ENCODE measurements at regions not wholly inside any gene's neighbourhood (a gene's known extent, or its start where the extent isn't known, plus 50 kb on each side); places are given as distances from the start of the nearest gene placed in this dataset.
"Not testable (repeated sequence)": the region's sequence is repeated elsewhere in the genome, so short reads cannot be mapped to it uniquely, and the experiment has no call there.

- DNase-seq (ENCODE audit: low spot score), result no peak
Measured at GRCh38 chr9:117938896-117939295, 234.7 kb downstream of the TLR4 start.

- DNase-seq (ENCODE audit: low spot score), result not testable (repeated sequence)
Measured at GRCh38 chr9:117944750-117945149, 240.5 kb downstream of the TLR4 start.

- DNase-seq (ENCODE audit: low spot score), result no peak
Measured at GRCh38 chr9:117945286-117945685, 241.1 kb downstream of the TLR4 start.

- no peak for DNase-seq (ENCODE audit: low spot score)
Measured at GRCh38 chr9:117951127-117951526, 246.9 kb downstream of the TLR4 start.

- no peak for DNase-seq (ENCODE audit: low spot score)
Measured at GRCh38 chr9:117952581-117952980, 248.4 kb downstream of the TLR4 start.

GRCh38 chr9:117957267-117957666 lies 253.1 kb downstream of the TLR4 start:
- no peak for DNase-seq (ENCODE audit: low spot score)

- peak; percentile 10 for DNase-seq (ENCODE audit: low spot score)
Measured at GRCh38 chr9:117958726-117959125, 254.5 kb downstream of the TLR4 start.

GRCh38 chr9:117963493-117964090 lies 259.4 kb downstream of the TLR4 start:
- DNase-seq (ENCODE audit: low spot score), result peak; percentile 26

GRCh38 chr9:117970276-117971050 lies 266.3 kb downstream of the TLR4 start:
- no peak for DNase-seq (ENCODE audit: low spot score)

- DNase-seq (ENCODE audit: low spot score), result no peak
Measured at GRCh38 chr9:117974108-117974507, 269.9 kb downstream of the TLR4 start.

- DNase-seq (ENCODE audit: low spot score), result no peak
Measured at GRCh38 chr9:117979914-117980313, 275.7 kb downstream of the TLR4 start.

- no peak for DNase-seq (ENCODE audit: low spot score)
Measured at GRCh38 chr9:117987945-117988344, 283.7 kb downstream of the TLR4 start.

GRCh38 chr9:117992006-117992405 lies 287.8 kb downstream of the TLR4 start:
- DNase-seq (ENCODE audit: low spot score), result no peak

- DNase-seq (ENCODE audit: low spot score), result no peak
Measured at GRCh38 chr9:118000581-118000980, 296.4 kb downstream of the TLR4 start.

GRCh38 chr9:118003240-118003639 lies 299.0 kb downstream of the TLR4 start:
- DNase-seq (ENCODE audit: low spot score), result peak; percentile 7

GRCh38 chr9:118008246-118008645 lies 304.0 kb downstream of the TLR4 start:
- DNase-seq (ENCODE audit: low spot score), result no peak

- DNase-seq (ENCODE audit: low spot score), result peak; percentile 23
Measured at GRCh38 chr9:118009614-118010013, 305.4 kb downstream of the TLR4 start.

- DNase-seq (ENCODE audit: low spot score), result no peak
Measured at GRCh38 chr9:118017607-118018122, 313.5 kb downstream of the TLR4 start.

- DNase-seq (ENCODE audit: low spot score), result no peak
Measured at GRCh38 chr9:118023644-118024043, 319.4 kb downstream of the TLR4 start.

- DNase-seq (ENCODE audit: low spot score), result no peak
Measured at GRCh38 chr9:118028225-118028624, 324.0 kb downstream of the TLR4 start.

GRCh38 chr9:118029425-118029824 lies 325.2 kb downstream of the TLR4 start:
- DNase-seq (ENCODE audit: low spot score), result no peak

- DNase-seq (ENCODE audit: low spot score), result no peak
Measured at GRCh38 chr9:118034701-118035100, 330.5 kb downstream of the TLR4 start.

- DNase-seq (ENCODE audit: low spot score), result no peak
Measured at GRCh38 chr9:118038713-118039112, 334.5 kb downstream of the TLR4 start.

- DNase-seq (ENCODE audit: low spot score), result no peak
Measured at GRCh38 chr9:118058227-118058626, 354.0 kb downstream of the TLR4 start.

All from iPS-NIHi11 (cell line).